ENCODE measurements at regions not wholly inside any gene's neighbourhood (a gene's known extent, or its start where the extent isn't known, plus 50 kb on each side); places are given as distances from the start of the nearest gene placed in this dataset.

- Histone ChIP-seq H3K18ac (ENCODE audit: low read length) (no peak overlapping the region), H2AK5ac (ENCODE audit: low read length) (no peak overlapping the region), H3K36me3 (ENCODE audit: control insufficient read depth, insufficient read depth, low read length) (no peaks in the 10 kb centered on the region), H4K8ac (ENCODE audit: low read depth, low read length) (no peak overlapping the region), H2BK120ac (ENCODE audit: low read depth, low read length) (no peak overlapping the region), H3K4me1 (ENCODE audit: control insufficient read depth, low read depth, low read length) (no peaks in the 10 kb centered on the region), H3K23ac (ENCODE audit: low read length) (no peak overlapping the region), H4K5ac (ENCODE audit: low read length) (no peak overlapping the region), H2BK5ac (ENCODE audit: low read length) (no peak overlapping the region), H3K79me1 (ENCODE audit: low read length) (no peaks in the 10 kb centered on the region), H2BK15ac (replicated peaks; ENCODE audit: low read depth) (no peak overlapping the region), H3K56ac (ENCODE audit: low read length) (no peak overlapping the region), H3K4me2 (ENCODE audit: low read length) (no peak overlapping the region), H3K27me3 (ENCODE audit: insufficient read depth, low read length, poor library complexity) (no peaks in the 10 kb centered on the region), H3K4ac (ENCODE audit: low read depth, low read length) (no peak overlapping the region), H3K27ac (ENCODE audit: low read depth, low read length) (no peak overlapping the region), H3K4me3 (ENCODE audit: low read length) (no peak overlapping the region), H3K79me2 (ENCODE audit: control insufficient read depth, insufficient read depth, low read length) (no peaks in the 10 kb centered on the region), H3K9ac (ENCODE audit: low read length) (no peak overlapping the region)
- DNase-seq: no peak
- no CpG with 5 or more reads among the region's 1 CpG for WGBS (ENCODE audit: extremely low coverage, insufficient coverage, low lambda C conversion rate)
These were observed 545.7 kb downstream of the MCTP2 start for GRCh38 chr15:94777037-94777436.

- H3K4me1 ChIP-seq (ENCODE audit: control insufficient read depth, low read depth, low read length): no peaks in the 10 kb centered on the region
- no peak for DNase-seq
- no peaks in the 10 kb centered on the region for H3K79me1 ChIP-seq (ENCODE audit: low read length)
These were observed 547.5 kb downstream of the MCTP2 start for GRCh38 chr15:94778840-94779239.

GRCh38 chr15:94780166-94780565 is 548.8 kb downstream of the MCTP2 start:
- no peak overlapping the region for H2BK120ac ChIP-seq (ENCODE audit: low read depth, low read length)
- no peaks in the 10 kb centered on the region for H3K36me3 ChIP-seq (ENCODE audit: control insufficient read depth, insufficient read depth, low read length)
- no peak for DNase-seq
- no peaks in the 10 kb centered on the region for H3K27me3 ChIP-seq (ENCODE audit: insufficient read depth, low read length, poor library complexity)
- H2AK5ac ChIP-seq (ENCODE audit: low read length): no peak overlapping the region
- H3K79me1 ChIP-seq (ENCODE audit: low read length): no peaks in the 10 kb centered on the region
- H3K18ac ChIP-seq (ENCODE audit: low read length): no peak overlapping the region
- no CpG with 5 or more reads among the region's 4 CpGs for WGBS (ENCODE audit: extremely low coverage, insufficient coverage, low lambda C conversion rate)
- H3K4me1 ChIP-seq (ENCODE audit: control insufficient read depth, low read depth, low read length): no peaks in the 10 kb centered on the region
- H3K56ac ChIP-seq (ENCODE audit: low read length): no peak overlapping the region
- H2BK5ac ChIP-seq (ENCODE audit: low read length): no peak overlapping the region
- H3K9ac ChIP-seq (ENCODE audit: low read length): no peak overlapping the region
- H3K4ac ChIP-seq (ENCODE audit: low read depth, low read length): no peak overlapping the region
- no peak overlapping the region for H4K5ac ChIP-seq (ENCODE audit: low read length)
- H3K79me2 ChIP-seq (ENCODE audit: control insufficient read depth, insufficient read depth, low read length): no peaks in the 10 kb centered on the region
- H3K27ac ChIP-seq (ENCODE audit: low read depth, low read length): no peak overlapping the region
- no peak overlapping the region for H2BK15ac ChIP-seq (replicated peaks; ENCODE audit: low read depth)
- no peak overlapping the region for H3K4me3 ChIP-seq (ENCODE audit: low read length)
- no peak overlapping the region for H3K23ac ChIP-seq (ENCODE audit: low read length)
- no peak overlapping the region for H3K4me2 ChIP-seq (ENCODE audit: low read length)
- no peak overlapping the region for H4K8ac ChIP-seq (ENCODE audit: low read depth, low read length)

More at GRCh38 chr15:94778840-94779239, 547.5 kb downstream of the MCTP2 start:
- H2AK5ac ChIP-seq (ENCODE audit: low read length): no peak overlapping the region
- H2BK120ac ChIP-seq (ENCODE audit: low read depth, low read length): no peak overlapping the region
- no peak overlapping the region for H3K23ac ChIP-seq (ENCODE audit: low read length)
- no peak overlapping the region for H3K4me2 ChIP-seq (ENCODE audit: low read length)
- H2BK5ac ChIP-seq (ENCODE audit: low read length): no peak overlapping the region
- no peak overlapping the region for H3K9ac ChIP-seq (ENCODE audit: low read length)
- no peak overlapping the region for H3K56ac ChIP-seq (ENCODE audit: low read length)
- H3K27ac ChIP-seq (ENCODE audit: low read depth, low read length): no peak overlapping the region
- H3K36me3 ChIP-seq (ENCODE audit: control insufficient read depth, insufficient read depth, low read length): no peaks in the 10 kb centered on the region
- H4K8ac ChIP-seq (ENCODE audit: low read depth, low read length): no peak overlapping the region
- no peaks in the 10 kb centered on the region for H3K79me2 ChIP-seq (ENCODE audit: control insufficient read depth, insufficient read depth, low read length)
- H3K27me3 ChIP-seq (ENCODE audit: insufficient read depth, low read length, poor library complexity): no peaks in the 10 kb centered on the region
- H4K5ac ChIP-seq (ENCODE audit: low read length): no peak overlapping the region
- no peak overlapping the region for H3K18ac ChIP-seq (ENCODE audit: low read length)
- H2BK15ac ChIP-seq (replicated peaks; ENCODE audit: low read depth): no peak overlapping the region
- H3K4ac ChIP-seq (ENCODE audit: low read depth, low read length): no peak overlapping the region
- H3K4me3 ChIP-seq (ENCODE audit: low read length): no peak overlapping the region

GRCh38 chr15:94785091-94785490 is 553.7 kb downstream of the MCTP2 start:
- Histone ChIP-seq H3K23ac (ENCODE audit: low read length) (no peak overlapping the region), H3K79me2 (ENCODE audit: control insufficient read depth, insufficient read depth, low read length) (no peaks in the 10 kb centered on the region)
- WGBS (ENCODE audit: extremely low coverage, insufficient coverage, low lambda C conversion rate): no CpG with 5 or more reads among the region's 2 CpGs

GRCh38 chr15:94791008-94791407 is 559.6 kb downstream of the MCTP2 start:
- Histone ChIP-seq H3K56ac (ENCODE audit: low read length) (no peak overlapping the region), H4K5ac (ENCODE audit: low read length) (no peak overlapping the region), H3K27me3 (ENCODE audit: insufficient read depth, low read length, poor library complexity) (no peaks in the 10 kb centered on the region), H3K4me1 (ENCODE audit: control insufficient read depth, low read depth, low read length) (no peaks in the 10 kb centered on the region), H2BK15ac (replicated peaks; ENCODE audit: low read depth) (no peak overlapping the region), H3K4me3 (ENCODE audit: low read length) (no peak overlapping the region), H3K27ac (ENCODE audit: low read depth, low read length) (no peak overlapping the region), H3K36me3 (ENCODE audit: control insufficient read depth, insufficient read depth, low read length) (no peaks in the 10 kb centered on the region), H2BK5ac (ENCODE audit: low read length) (no peak overlapping the region), H3K79me2 (ENCODE audit: control insufficient read depth, insufficient read depth, low read length) (no peaks in the 10 kb centered on the region), H3K23ac (ENCODE audit: low read length) (no peak overlapping the region), H2BK120ac (ENCODE audit: low read depth, low read length) (no peak overlapping the region), H3K18ac (ENCODE audit: low read length) (no peak overlapping the region), H3K9ac (ENCODE audit: low read length) (no peak overlapping the region), H2AK5ac (ENCODE audit: low read length) (no peak overlapping the region), H4K8ac (ENCODE audit: low read depth, low read length) (no peak overlapping the region), H3K4me2 (ENCODE audit: low read length) (no peak overlapping the region), H3K4ac (ENCODE audit: low read depth, low read length) (no peak overlapping the region), H3K79me1 (ENCODE audit: low read length) (no peaks in the 10 kb centered on the region)
- WGBS (ENCODE audit: extremely low coverage, insufficient coverage, low lambda C conversion rate): no CpG with 5 or more reads among the region's 2 CpGs
- DNase-seq: no peak

More at GRCh38 chr15:94785091-94785490, 553.7 kb downstream of the MCTP2 start:
- Histone ChIP-seq H3K27me3 (ENCODE audit: insufficient read depth, low read length, poor library complexity) (no peaks in the 10 kb centered on the region), H3K18ac (ENCODE audit: low read length) (no peak overlapping the region), H3K36me3 (ENCODE audit: control insufficient read depth, insufficient read depth, low read length) (no peaks in the 10 kb centered on the region), H3K4me2 (ENCODE audit: low read length) (no peak overlapping the region), H3K4me3 (ENCODE audit: low read length) (no peak overlapping the region), H3K56ac (ENCODE audit: low read length) (no peak overlapping the region), H2AK5ac (ENCODE audit: low read length) (no peak overlapping the region), H2BK120ac (ENCODE audit: low read depth, low read length) (no peak overlapping the region), H3K4me1 (ENCODE audit: control insufficient read depth, low read depth, low read length) (no peaks in the 10 kb centered on the region), H3K4ac (ENCODE audit: low read depth, low read length) (no peak overlapping the region), H4K8ac (ENCODE audit: low read depth, low read length) (no peak overlapping the region), H3K79me1 (ENCODE audit: low read length) (no peaks in the 10 kb centered on the region), H3K9ac (ENCODE audit: low read length) (no peak overlapping the region), H2BK15ac (replicated peaks; ENCODE audit: low read depth) (no peak overlapping the region), H3K27ac (ENCODE audit: low read depth, low read length) (no peak overlapping the region), H2BK5ac (ENCODE audit: low read length) (no peak overlapping the region), H4K5ac (ENCODE audit: low read length) (no peak overlapping the region)
- no peak for DNase-seq

GRCh38 chr15:94791510-94791909 is 560.1 kb downstream of the MCTP2 start:
- Histone ChIP-seq H2AK5ac (ENCODE audit: low read length) (no peak overlapping the region), H3K4me2 (ENCODE audit: low read length) (no peak overlapping the region), H3K79me1 (ENCODE audit: low read length) (no peaks in the 10 kb centered on the region), H3K36me3 (ENCODE audit: control insufficient read depth, insufficient read depth, low read length) (no peaks in the 10 kb centered on the region), H3K56ac (ENCODE audit: low read length) (no peak overlapping the region), H3K4me3 (ENCODE audit: low read length) (no peak overlapping the region), H2BK15ac (replicated peaks; ENCODE audit: low read depth) (no peak overlapping the region), H2BK120ac (ENCODE audit: low read depth, low read length) (no peak overlapping the region), H4K5ac (ENCODE audit: low read length) (no peak overlapping the region), H3K4me1 (ENCODE audit: control insufficient read depth, low read depth, low read length) (no peaks in the 10 kb centered on the region), H3K18ac (ENCODE audit: low read length) (no peak overlapping the region), H3K27ac (ENCODE audit: low read depth, low read length) (no peak overlapping the region), H3K9ac (ENCODE audit: low read length) (no peak overlapping the region), H2BK5ac (ENCODE audit: low read length) (no peak overlapping the region), H3K27me3 (ENCODE audit: insufficient read depth, low read length, poor library complexity) (no peaks in the 10 kb centered on the region), H3K4ac (ENCODE audit: low read depth, low read length) (no peak overlapping the region), H3K79me2 (ENCODE audit: control insufficient read depth, insufficient read depth, low read length) (no peaks in the 10 kb centered on the region), H4K8ac (ENCODE audit: low read depth, low read length) (no peak overlapping the region), H3K23ac (ENCODE audit: low read length) (no peak overlapping the region)
- no CpG with 5 or more reads among the region's 2 CpGs for WGBS (ENCODE audit: extremely low coverage, insufficient coverage, low lambda C conversion rate)
- no peak for DNase-seq
